Activated CD4-positive, alpha-beta T cell treated with anti-CD3 and anti-CD28 coated beads, Interleukin-2, amount 50 U/mL, for 24 hours (primary cell): ENCODE measurements at regions not wholly inside any gene's neighbourhood (a gene's known extent, or its start where the extent isn't known, plus 50 kb on each side); places are given as distances from the start of the nearest gene placed in this dataset.

ENCODE experiments used
- DNase-seq, 2 donors: peaks; one replicate each; pipeline ENCODE4 v3.0.0-alpha.2; 2020; ENCODE audit warnings: low read depth in 1 of 2, low spot score in 1 of 2

DNA sequence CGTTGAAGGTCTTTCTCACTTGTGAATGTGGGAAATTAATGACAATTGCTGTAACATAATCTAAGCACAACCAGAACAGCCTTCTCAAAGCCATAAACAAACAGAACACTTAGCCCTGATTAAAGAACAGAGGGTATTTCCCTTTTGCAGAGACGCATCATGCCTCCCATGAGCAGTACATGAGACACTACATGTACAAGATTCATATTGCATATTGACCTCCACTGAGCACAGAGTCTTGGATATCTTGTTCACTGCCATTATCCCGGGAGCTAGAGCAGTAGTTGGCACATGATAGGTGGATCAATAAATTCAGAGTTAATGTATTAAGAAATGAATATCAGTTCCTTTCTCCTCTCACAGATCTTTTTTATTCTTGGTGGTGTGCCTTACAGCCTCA is 1194.3 kb upstream of the TENM4 start:
- no peak for DNase-seq

DNA sequence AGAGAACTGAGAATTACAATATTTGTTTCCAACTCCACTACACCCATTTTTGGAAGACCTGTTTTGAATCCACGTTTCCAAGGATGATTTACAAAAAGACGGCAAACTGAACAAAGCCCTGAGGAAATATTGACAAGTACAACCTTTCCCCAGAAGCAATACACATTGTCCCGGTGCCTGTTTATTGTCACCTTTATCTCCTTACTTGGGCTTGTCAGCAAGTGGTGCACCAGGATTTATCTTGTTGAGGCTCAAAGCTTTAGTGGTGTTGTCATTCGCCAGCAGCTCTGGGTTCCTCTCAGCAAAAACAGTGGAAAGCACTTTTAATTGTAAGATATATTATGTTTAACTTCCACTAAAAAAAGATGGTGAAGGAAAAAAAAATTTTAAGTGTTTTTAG is 1191.9 kb upstream of the TENM4 start:
- no peak for DNase-seq

DNA sequence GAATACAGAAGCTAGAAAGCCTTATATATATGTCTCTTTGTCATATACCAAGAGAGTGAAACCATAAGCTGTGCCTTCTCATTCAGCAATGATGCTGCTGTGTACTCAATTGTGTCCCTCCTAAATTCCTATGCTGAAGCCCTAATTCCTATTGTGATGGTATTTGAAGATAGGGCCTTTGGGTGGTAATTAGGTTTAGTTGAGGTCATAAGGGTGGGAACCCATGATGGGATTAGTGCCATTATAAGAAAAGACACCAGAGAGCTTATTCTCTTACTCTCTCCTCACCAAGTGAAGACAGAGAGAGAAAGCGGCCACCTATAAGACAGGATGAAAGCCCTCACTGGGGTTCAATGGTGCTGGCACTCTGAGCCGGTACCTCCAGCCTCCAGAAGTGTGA is 1191.3 kb upstream of the TENM4 start:
- DNase-seq, result no peak

DNA sequence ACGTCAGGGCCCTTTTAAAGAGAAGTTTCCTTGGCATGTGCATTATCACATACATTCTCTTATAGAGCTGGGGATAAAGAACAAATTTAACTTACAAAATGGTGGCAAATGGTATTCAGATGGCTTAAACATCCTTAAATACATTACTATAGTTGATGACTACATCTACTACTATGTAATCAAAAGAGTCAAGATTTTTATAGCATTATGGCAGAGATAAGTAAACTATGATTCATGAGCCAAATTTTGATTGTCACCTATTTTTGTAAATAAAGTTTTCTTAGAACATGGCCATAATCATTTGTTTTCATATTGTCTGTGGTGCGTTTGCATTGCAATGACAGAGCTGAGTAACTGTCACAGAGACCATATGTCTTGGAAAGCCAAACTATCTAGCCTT is 1188.6 kb upstream of the TENM4 start:
- DNase-seq, result no peak

DNA sequence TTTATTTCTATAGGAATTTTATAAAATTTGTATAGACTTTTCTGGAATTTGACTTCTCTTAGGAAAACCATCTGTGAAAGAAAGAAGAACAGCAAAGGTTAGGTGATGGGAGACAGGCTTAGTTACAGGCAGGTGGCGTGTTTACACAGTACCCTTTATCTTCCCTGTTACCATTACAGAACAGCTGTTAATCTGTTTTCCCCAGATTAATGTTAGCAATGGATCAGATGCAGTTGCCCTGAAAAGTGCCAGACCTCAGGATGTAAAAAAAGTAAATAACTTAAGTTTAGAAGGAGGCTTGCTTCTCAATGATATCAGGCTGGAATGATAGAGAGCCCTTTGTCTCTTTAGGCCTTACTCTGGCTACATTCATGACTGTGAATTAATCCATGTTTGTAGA is 1186.5 kb upstream of the TENM4 start:
- DNase-seq, result no peak

DNA sequence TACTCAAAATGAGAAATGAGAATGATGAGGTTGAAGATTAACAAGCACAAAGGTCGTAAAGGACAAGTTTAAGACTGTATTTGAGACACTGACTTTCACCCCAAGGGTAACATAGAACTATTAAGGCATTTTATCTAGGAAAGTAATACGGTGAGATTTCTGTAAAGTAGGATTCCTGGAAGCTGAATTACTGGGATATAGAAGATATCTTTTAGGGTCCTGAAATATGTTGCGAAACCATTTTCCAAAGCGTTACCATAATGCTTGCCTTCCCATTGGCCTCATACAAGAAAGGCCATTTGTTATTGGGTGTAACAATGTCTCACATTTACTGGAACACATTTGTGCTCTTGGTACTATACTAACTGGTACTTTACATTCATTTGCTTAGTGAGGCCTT is 1185.9 kb upstream of the TENM4 start:
- no peak for DNase-seq

DNA sequence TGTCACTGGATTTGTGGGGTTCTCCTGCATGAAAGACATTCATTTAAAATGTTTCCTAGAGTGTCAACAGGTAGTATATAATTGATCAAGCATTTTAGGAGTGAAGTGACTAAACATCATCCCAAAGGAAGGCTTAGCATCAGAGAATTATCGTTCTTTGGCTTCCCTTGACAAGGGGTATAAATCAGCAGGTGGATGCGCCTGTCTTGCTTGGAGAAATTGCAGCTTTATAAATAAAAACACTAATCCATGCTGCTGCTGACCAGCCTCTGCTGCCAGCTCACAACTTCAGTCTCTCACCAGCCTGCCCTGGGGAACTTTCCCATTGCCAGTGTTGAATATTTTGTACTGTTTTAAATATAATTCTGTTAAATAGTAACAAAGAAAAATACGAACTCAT is 1184.7 kb upstream of the TENM4 start:
- DNase-seq, result no peak

DNA sequence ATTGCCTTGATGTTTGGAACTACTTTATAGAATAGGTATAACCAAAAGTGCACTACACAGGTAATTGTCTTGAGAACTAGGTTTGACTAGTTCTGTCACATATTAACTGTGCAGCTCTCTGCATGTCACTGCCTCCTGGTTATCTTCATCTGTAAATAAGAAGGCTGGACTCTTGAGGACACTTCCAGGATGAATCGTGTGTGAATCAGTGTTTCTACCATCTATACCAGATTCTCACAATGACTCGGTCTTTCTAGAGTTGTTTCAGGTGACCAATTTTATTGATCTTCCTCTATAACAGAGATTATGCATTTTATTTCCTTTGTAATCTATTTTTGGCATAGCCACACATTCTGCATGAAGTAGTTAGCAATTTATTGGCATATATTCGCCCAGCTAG is 1181.0 kb upstream of the TENM4 start:
- no peak for DNase-seq

DNA sequence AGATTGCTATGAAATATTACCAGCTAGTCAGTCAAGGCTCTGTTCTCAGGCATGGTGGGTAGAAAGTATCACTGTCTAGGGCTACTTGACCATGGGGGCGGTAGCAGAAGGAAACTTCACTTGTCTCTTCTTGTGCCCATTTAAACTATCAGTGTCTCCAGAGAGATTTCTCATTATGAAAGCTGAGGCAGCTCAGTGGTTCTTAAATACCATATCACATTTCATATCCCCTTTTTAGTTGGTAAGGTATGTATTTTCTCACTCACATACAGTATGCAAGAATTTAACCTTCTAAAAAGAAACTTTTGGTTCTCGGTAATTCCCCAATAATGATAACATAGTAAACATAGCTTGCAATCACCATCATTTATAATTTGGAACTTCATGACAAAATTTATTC is 1180.0 kb upstream of the TENM4 start:
- DNase-seq, result no peak

DNA sequence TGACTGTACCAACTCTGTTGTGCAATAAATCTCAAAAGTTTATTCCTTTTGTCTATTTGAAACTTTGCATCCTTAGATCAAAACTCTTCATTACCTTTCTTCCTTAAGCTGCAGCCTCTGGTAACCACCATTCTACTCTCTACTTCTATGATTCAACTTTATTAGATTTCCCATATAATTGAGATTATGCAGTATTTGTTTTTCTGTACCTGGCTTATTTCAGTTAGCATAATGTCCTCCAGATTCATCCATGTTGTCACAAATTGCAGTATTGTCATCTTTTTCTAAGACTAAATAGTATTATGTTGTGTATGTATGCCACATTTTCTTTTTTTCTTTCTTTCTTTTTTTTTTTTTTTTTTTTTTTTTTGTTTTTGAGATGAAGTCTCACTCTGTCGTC is 1176.3 kb upstream of the TENM4 start:
- DNase-seq, result no peak

DNA sequence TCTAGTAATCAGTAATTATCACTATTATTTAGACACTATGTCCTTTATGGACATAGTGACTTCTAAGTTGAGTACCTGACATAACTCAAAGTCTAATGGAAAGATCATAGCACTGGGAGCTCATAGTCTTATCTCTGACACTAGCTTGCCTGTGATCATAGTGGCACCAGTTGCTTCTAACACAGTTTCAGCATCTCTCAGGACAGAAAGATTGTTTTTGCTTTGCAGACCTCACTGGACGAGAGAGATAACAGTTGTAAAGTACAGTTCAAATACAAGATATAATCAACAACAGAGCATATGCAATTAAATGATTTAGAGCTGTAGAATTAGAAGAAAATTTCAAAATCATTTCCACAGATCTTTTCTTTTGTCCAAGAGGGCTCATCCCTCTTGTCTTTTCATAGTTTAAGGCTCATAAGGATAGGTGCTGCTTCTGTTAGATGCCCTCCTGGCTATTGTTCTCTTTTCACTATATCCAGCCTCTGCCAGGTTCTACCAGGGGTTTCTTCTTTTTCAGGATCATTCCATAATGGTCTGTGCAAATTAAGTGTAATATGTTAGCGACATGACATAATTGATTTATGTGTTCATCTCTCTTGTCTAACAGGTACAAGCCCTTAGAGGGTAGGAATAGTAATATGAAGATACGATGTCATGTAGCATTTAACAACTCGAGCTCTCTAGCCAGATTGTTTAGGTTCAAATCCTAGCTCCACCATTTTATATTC is 1175.4 kb upstream of the TENM4 start:
- DNase-seq, result no peak

DNA sequence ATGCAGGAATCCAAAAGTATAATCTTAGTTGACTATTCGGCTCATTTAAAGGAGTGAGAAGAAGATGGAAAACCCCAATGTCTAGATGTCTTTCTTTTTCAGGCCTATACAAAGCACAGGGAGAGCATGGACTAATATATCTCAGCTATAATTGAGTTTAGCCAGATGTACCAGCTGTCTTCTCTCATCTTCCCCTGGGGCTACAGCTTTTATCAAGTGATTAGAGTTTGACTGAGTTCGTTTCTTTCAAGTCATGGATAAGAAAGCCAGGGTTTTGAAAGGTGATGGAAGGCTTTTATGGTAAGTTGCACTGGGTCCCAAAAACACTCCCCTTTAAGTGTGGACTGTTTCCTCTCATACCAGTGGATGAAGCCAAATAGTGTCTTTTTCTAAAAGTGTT is 1172.8 kb upstream of the TENM4 start:
- DNase-seq, result no peak

DNA sequence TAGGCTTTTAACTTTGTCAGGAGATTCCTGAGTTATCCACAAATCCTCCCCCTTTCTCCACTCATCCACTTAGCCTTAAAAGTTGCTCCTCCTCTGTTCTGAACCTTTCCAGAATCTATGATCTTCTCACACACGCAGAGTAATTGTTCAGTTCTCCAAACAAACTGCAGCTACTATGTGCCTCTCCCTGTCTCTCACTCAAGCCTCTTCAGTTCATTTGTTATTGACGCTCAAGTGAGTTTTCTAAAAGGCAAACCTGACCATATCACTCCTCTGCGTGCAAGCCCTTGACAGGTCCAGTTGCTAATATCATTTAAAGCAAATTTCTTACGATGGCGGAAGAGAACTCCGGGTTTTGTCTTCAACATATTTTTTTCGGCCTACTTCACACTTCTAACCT is 1169.7 kb upstream of the TENM4 start:
- no peak for DNase-seq

DNA sequence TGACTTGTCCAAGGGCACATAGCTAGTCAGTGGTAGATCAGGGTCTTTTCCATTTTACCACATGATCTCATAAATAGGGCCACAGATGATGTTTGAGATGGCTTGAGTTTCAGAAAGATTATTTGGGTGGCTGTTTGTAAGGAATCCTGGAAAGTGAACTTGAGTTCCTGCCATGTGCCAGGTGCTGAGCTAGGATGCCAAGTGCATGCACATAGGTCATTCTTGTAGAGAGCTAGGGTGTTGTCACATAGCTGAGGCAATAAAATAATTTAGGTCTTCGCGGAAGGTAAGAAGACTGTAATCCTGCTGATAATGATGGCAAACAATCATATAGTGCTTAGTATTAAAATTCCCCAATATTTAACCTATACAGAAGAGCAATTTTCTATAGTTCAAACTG is 1162.6 kb upstream of the TENM4 start:
- no peak for DNase-seq

DNA sequence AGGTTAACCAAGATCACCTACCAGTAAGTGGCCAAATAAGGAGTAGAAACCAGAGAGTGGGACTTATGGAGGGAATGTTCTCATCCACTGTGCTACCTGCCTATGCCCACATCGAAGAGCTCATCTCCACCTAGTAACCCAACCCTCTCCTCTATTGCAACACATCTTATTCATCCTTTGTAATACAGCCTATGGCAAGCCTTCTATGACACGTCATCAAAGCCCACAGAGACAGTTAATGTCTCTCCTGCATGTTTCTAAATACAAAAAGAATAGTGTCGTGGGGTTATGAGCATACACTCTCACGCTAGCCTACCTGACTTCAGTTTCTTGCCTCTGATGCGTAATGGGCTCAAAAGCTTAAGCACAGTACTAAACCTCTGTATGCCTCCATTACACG is 1158.1 kb upstream of the TENM4 start:
- DNase-seq, result no peak

DNA sequence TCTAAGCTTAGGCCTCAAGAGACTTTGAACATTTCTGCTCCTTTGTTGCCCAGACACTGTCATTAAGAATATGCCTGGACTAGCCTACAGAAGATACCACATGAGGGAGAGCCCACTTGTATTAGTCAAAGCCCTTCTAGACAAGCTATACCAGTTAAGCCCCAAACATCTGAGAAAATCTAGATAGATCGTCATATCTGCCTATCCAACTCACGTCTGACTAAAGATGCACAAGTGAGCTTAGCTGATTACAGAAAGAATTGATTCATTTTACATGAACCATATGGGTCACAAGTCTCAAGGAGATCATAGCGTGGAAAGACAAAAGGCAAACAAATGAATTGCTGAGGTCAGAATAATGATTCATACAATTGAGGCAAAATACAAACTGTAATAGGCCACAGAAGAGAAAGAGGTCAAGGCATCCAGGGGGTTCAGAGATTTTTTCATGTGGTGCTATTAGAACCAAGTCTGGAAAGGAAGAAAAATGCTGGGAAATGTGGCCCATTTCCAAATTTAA is 1155.5 kb upstream of the TENM4 start:
- no peak for DNase-seq

DNA sequence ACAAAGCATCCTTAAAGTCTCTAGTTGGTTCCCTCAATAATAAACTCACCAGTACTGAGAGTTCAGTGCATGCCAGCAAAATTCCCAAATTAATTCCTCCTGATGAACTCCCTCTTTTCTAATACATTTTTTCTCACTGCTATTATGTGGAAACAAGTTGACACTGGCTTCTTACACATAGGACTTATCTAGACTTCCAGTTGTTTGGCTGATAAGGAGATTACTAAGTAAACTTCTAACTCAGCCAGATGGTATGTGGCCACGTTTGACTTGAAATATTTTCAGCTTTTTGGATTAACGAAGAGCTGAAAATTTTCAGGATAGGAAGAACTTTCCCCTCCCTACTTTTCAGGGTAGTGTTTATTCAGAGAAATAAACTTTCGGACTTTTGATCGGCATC is 1154.2 kb upstream of the TENM4 start:
- no peak for DNase-seq

DNA sequence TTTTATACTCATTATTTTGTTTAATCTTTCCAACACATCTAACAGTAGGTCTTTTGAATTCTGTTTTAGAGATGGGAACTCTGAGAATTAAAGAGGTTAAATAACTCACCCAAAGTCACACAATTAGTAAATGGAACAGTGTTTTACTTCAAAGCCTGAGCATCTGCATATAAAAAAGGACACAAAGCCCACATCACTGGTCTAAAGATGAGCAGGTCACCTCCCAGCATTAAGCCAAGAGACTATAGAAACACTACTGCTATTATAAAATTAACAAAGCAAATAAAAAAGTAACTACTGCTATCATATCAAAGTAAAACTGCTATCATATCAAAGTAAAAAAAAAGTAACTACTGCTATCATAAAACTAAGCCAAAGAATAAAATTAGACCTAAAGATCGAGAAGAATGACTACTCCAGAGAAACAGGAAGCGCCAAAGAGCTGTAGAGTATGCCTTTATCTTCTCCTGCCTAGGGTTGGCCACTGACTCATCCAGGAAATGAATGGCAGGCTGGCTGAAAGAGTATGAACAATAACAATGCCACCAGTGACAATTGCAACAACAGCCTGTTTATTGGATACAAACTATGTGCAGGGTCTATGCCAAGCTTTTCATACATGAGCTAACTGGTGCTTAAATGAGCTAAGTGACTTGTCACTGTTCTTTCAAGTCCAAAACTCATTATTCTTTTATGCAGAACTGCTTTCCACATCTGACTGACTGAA is 1153.0 kb upstream of the TENM4 start:
- no peak for DNase-seq

DNA sequence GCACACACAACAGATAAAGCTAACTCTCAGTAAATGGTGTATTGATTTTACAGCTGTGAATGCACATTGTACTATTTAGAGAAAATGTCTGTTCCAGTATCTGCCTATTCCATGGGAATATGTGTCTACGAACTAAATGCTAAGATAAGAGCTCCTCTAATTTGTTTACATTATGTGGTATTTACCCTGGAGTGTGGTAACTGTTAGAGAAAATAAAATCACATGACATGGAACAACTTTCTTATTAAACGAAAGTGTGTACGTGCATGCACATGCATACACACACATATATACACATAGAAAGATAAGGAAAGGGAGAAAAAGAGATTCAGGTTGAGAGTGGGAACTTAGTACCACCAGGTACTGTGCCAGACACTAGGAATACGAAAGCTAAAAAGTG is 1151.7 kb upstream of the TENM4 start:
- no peak for DNase-seq

DNA sequence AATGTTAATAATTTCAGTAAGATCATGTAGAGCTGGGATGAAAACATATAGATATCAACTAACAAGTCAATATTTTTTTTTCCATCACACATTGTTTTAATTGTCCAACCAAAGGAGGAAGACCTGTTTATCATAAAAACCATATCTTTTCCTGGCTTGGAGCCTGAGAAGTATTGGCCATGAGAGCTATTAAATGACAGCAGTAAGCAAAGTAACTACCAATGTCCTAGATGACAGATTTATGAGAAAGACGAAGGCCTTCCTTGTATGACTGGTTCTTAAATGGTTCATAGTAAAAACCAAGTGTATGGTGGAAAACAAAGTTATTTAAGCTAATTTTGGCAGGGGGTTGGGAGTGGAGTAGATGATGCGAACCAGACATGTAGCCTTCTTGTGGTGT is 1147.1 kb upstream of the TENM4 start:
- no peak for DNase-seq

DNA sequence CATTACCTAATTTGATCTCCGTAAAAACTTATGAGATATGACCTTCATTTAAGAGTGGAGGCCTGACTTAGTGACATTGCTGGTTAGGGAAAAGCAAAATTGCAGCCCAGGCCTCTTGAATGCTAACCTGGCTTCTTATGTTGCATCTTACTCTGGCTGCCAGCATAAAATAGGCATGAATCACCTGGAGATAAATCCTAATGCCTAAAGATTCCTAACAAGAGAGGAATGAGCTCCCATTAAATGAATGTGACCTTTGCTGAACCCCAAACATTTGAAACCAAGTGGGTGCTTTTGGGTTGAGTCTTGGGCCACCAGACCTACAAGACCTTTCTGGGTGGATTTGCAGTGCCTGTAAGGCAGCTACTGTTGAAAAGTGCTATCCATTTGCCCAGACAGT is 1145.6 kb upstream of the TENM4 start:
- DNase-seq, result no peak

DNA sequence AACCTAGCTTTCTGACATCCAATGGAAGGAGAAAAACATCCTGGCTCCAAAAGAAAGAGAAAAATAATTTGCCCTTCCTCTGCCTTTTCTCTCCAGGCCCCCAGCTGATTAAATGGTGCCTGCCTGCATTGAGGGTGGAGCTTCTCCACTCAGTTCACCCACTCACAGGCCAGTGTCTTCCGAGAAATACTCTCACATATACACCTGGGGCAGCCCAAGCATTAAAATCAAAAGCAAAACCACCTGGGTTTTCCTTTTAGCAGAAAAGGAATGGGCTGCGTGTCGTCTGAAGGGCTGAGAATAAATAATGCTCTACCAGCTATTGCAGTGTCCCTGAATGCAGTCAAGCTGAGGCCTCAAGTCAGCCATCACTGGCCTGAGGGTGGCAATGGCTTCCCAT is 1143.8 kb upstream of the TENM4 start:
- no peak for DNase-seq

DNA sequence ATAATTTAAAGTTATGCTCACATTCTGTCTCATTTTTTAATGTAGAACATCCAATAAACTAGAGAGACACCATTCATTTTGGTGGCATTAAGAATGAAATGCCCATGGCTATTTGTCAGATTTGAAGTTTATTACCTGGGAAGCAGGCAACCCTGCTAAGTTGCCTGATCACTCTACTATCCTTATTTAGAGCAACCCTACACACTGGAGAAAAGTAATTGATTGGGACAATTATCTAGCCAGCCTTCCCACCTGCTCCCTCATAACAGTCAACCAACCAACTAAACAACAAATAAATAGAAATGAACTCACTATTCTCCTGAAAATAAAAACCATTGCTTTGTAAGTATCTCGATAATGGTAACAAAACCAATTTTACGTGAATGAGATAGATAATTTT is 1129.0 kb upstream of the TENM4 start:
- DNase-seq, result no peak
